ENCODE measurements at regions not wholly inside any gene's neighbourhood (a gene's known extent, or its start where the extent isn't known, plus 50 kb on each side); places are given as distances from the start of the nearest gene placed in this dataset.

GRCh38 chr22:47632701-47633100, 870.3 kb downstream of the TBC1D22A start:
- no peak overlapping the region for H3K4me2 ChIP-seq (ENCODE audit: low read depth, low read length, poor library complexity, severe bottlenecking)
- TF ChIP-seq EZH2phosphoT487 (conservative IDR thresholded peaks at IDR 0.05; ENCODE audit: low read length) (no peak), CTCF (IDR thresholded peaks at IDR 0.05; ENCODE audit: insufficient read depth, low read length, poor library complexity, severe bottlenecking) (no peak)

GRCh38 chr22:47631571-47632102, 869.2 kb downstream of the TBC1D22A start:
- Histone ChIP-seq H4K20me1 (ENCODE audit: low read depth, low read length) (no peaks in the 10 kb centered on the region), H3K4me3 (ENCODE audit: insufficient read depth, low read length, poor library complexity, severe bottlenecking) (no peak overlapping the region), H3K9ac (ENCODE audit: low read length) (no peak overlapping the region), H3K79me2 (ENCODE audit: insufficient read depth, low read length) (no peaks in the 10 kb centered on the region), H3F3A (ENCODE audit: insufficient read depth) (no peaks in the 10 kb centered on the region), H3K9me3 (ENCODE audit: insufficient read depth, low read length) (no peaks in the 10 kb centered on the region), H3K9me2 (replicated peaks; ENCODE audit: insufficient read depth, low read length) (no peaks in the 10 kb centered on the region), H3K36me3 (ENCODE audit: low read length) (no peaks in the 10 kb centered on the region), H2AFZ (ENCODE audit: low read depth, low read length, severe bottlenecking) (no peak overlapping the region), H3K4me2 (ENCODE audit: low read depth, low read length, poor library complexity, severe bottlenecking) (no peak overlapping the region), H3K27me3 (ENCODE audit: low read length) (no peaks in the 10 kb centered on the region), H3K27ac (ENCODE audit: low read depth, low read length) (no peak overlapping the region)
- no peak for TF ChIP-seq EZH2phosphoT487 (conservative IDR thresholded peaks at IDR 0.05; ENCODE audit: low read length)
- no peak for TF ChIP-seq CTCF (IDR thresholded peaks at IDR 0.05; ENCODE audit: insufficient read depth, low read length, poor library complexity, severe bottlenecking)

More at GRCh38 chr22:47632701-47633100, 870.3 kb downstream of the TBC1D22A start:
- H3K4me3 ChIP-seq (ENCODE audit: insufficient read depth, low read length, poor library complexity, severe bottlenecking): no peak overlapping the region
- H4K20me1 ChIP-seq (ENCODE audit: low read depth, low read length): no peaks in the 10 kb centered on the region
- H3K79me2 ChIP-seq (ENCODE audit: insufficient read depth, low read length): no peaks in the 10 kb centered on the region
- H3K9me3 ChIP-seq (ENCODE audit: insufficient read depth, low read length): no peaks in the 10 kb centered on the region
- H3K27me3 ChIP-seq (ENCODE audit: low read length): no peaks in the 10 kb centered on the region
- no peaks in the 10 kb centered on the region for H3K9me2 ChIP-seq (replicated peaks; ENCODE audit: insufficient read depth, low read length)
- H3F3A ChIP-seq (ENCODE audit: insufficient read depth): no peaks in the 10 kb centered on the region
- H2AFZ ChIP-seq (ENCODE audit: low read depth, low read length, severe bottlenecking): no peak overlapping the region
- H3K9ac ChIP-seq (ENCODE audit: low read length): no peak overlapping the region
- H3K36me3 ChIP-seq (ENCODE audit: low read length): no peaks in the 10 kb centered on the region
- no peak overlapping the region for H3K27ac ChIP-seq (ENCODE audit: low read depth, low read length)

DNA sequence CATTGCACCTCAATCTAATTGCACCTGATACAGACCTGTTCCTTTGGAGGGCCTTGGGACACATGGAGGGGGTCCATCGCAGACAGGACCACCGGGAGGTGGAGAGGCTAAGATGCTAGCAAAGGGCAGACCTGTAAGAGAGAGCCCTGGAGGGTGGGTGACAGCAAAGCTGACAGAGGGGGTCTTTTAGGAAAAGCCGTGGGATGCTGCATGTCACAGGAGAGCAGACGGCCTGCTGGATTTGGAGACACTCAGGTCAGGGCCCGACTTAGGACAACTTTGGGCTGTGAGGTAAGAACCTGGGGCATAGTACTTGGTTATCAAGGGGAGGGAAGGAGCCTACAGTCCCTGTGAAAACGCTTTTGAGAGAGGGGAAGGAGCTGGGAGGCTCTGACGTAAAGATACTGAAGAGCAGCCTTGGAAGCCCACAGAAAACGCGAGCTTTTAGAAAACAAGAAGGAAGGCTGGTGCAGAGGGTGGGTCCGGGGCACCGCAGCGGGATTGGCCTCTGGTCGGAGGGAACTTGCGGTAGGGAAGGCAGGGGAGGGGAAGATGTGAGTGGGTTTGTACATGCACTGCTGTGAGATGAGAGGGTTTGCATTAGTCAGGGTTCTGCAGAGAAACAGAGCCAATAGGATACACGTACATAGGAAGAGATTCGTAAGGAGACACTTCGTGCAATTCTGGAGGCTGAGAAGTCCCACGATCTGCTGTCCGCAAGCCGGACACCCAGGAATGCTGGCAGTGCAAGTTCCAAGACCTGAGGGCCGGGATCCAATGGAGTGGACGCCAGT, 868.5 kb downstream of the TBC1D22A start:
- Histone ChIP-seq H3K27ac (ENCODE audit: low read depth, low read length) (no peak overlapping the region), H3K4me3 (ENCODE audit: insufficient read depth, low read length, poor library complexity, severe bottlenecking) (no peak overlapping the region), H4K20me1 (ENCODE audit: low read depth, low read length) (no peaks in the 10 kb centered on the region), H3K9ac (ENCODE audit: low read length) (no peak overlapping the region), H3K9me3 (ENCODE audit: insufficient read depth, low read length) (no peaks in the 10 kb centered on the region), H2AFZ (ENCODE audit: low read depth, low read length, severe bottlenecking) (no peak overlapping the region), H3F3A (ENCODE audit: insufficient read depth) (no peaks in the 10 kb centered on the region), H3K79me2 (ENCODE audit: insufficient read depth, low read length) (no peaks in the 10 kb centered on the region), H3K4me2 (ENCODE audit: low read depth, low read length, poor library complexity, severe bottlenecking) (no peak overlapping the region), H3K36me3 (ENCODE audit: low read length) (no peaks in the 10 kb centered on the region), H3K9me2 (replicated peaks; ENCODE audit: insufficient read depth, low read length) (no peaks in the 10 kb centered on the region), H3K27me3 (ENCODE audit: low read length) (no peaks in the 10 kb centered on the region)
- TF ChIP-seq EZH2phosphoT487 (conservative IDR thresholded peaks at IDR 0.05; ENCODE audit: low read length) (no peak), CTCF (IDR thresholded peaks at IDR 0.05; ENCODE audit: insufficient read depth, low read length, poor library complexity, severe bottlenecking) (no peak)
